HG02642 (cell line): ENCODE measurements at regions not wholly inside any gene's neighbourhood (a gene's known extent, or its start where the extent isn't known, plus 50 kb on each side); places are given as distances from the start of the nearest gene placed in this dataset.
"Not testable (repeated sequence)": the region's sequence is repeated elsewhere in the genome, so short reads cannot be mapped to it uniquely, and the experiment has no call there.

Experiments
- ATAC-seq: cut with Tn5 transposase; IDR thresholded peaks from one replicate; pipeline ENCODE4 v1.9.1; 2021; ENCODE audit warnings: mild to moderate bottlenecking; ENCODE audit not compliant: unreplicated experiment, poor library complexity

GRCh38 chr10:60485025-60485424 lies 95.3 kb upstream of the ANK3 start:
- no peak for ATAC-seq

- ATAC-seq, result no peak
Observed at GRCh38 chr10:60480865-60481563, 91.3 kb upstream of the ANK3 start.

- no peak for ATAC-seq
Observed at GRCh38 chr10:60479305-60480020, 89.8 kb upstream of the ANK3 start.

- ATAC-seq, result no peak
Observed at GRCh38 chr10:60476451-60476850, 86.8 kb upstream of the ANK3 start.

- ATAC-seq, result no peak
Observed at GRCh38 chr10:60473557-60473956, 83.9 kb upstream of the ANK3 start.

GRCh38 chr10:60470091-60470490 lies 80.4 kb upstream of the ANK3 start:
- no peak for ATAC-seq

GRCh38 chr10:60469147-60469546 lies 79.5 kb upstream of the ANK3 start:
- not testable (repeated sequence) for ATAC-seq

- ATAC-seq, result no peak
Observed at GRCh38 chr10:60467202-60467546, 77.5 kb upstream of the ANK3 start.

- ATAC-seq, result no peak
Observed at GRCh38 chr10:60466267-60467201, 76.9 kb upstream of the ANK3 start.

GRCh38 chr10:60465801-60466200 lies 76.1 kb upstream of the ANK3 start:
- no peak for ATAC-seq

GRCh38 chr10:60464659-60465058 lies 75.0 kb upstream of the ANK3 start:
- ATAC-seq, result no peak

- no peak for ATAC-seq
Observed at GRCh38 chr10:60463746-60464145, 74.1 kb upstream of the ANK3 start.

GRCh38 chr10:60461688-60462087 lies 72.0 kb upstream of the ANK3 start:
- no peak for ATAC-seq

- ATAC-seq, result no peak
Observed at GRCh38 chr10:60459701-60460457, 70.2 kb upstream of the ANK3 start.

GRCh38 chr10:60456053-60456452 lies 66.4 kb upstream of the ANK3 start:
- no peak for ATAC-seq

GRCh38 chr10:60454336-60454735 lies 64.7 kb upstream of the ANK3 start:
- ATAC-seq, result no peak

GRCh38 chr10:60453036-60453435 lies 63.4 kb upstream of the ANK3 start:
- no peak for ATAC-seq

GRCh38 chr10:60450291-60450690 lies 60.6 kb upstream of the ANK3 start:
- no peak for ATAC-seq

- ATAC-seq, result no peak
Observed at GRCh38 chr10:60448246-60448645, 58.6 kb upstream of the ANK3 start.

GRCh38 chr10:60446851-60447250 lies 57.2 kb upstream of the ANK3 start:
- ATAC-seq, result no peak
